ENCODE measurements at regions not wholly inside any gene's neighbourhood (a gene's known extent, or its start where the extent isn't known, plus 50 kb on each side); places are given as distances from the start of the nearest gene placed in this dataset.

DNA sequence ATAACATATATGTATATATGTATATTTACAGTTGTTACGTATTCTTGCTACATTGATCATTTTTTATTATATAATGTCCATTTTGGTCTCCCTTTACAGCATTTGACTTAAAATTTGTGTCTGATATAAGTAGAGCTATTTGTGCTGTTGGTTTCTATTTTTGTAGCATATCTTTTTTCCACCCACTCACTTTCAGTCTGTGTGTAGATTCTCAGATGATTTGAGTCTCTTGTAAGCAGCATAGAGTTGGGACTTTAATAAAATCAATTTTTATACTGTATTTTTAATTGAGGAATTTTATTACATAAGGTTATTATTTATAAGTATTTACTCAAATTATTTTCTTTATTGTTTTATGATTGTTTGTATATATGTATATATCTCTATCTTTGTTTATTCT, 1293.7 kb downstream of the TMEM121 start:
- DNase-seq = no peak

DNA sequence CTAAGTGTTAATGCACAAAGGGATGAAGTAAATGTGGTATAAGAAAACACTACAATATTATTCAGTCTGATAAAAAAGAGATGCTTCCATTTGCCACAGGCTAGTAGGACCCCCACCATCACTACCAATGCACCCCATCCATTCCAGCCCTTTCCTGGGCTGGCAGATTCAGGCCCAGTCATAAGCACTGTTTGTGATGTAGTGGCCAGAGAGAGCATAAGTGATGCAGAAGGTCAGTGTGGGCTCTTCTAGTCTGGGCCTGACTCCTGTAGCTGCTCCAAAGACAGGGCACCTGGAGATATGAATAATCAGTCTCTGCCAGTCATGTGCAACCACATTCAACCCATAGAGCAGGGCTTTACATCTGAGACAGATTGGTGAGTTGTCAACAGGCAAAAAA, 1294.7 kb downstream of the TMEM121 start:
- no peak for DNase-seq

DNA sequence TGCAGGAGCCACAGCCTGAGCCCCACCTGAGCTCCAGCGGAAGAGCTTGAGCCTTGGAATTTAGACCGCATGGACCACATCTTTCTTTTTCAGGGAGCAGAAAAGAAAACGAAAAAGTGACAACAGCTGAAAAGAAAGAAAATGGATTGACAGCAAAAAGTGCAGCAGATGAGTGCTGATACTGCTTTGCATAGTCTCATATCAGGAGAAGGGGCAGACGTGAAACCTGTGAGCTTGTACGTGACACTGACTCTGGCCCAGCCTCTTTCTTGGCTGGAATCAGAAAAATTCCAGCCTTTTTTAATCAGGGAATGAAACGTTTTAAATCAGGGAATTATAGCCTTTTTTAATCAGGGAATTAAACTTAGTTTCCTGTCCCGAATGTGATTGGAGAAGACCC, 1296.5 kb downstream of the TMEM121 start:
- no peak for DNase-seq

DNA sequence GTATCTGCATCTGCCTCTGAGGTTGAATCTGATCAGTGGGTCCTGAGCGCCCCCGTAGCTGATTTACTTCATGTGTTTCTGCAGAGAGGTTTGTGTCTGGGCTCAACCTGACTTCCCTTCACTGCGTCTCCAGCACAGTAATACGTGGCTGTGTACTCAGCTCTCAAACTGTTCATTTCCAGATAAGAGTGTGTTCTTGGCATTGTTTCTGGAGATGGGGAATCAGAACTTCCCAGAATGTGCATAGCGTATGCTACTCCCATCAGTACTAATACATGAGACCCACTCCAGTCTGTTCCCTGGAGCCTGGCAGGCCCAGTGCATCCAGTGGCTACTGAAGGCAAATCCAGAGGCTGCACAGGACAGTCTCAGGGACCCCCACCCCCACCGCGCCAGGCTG, 1297.2 kb downstream of the TMEM121 start:
- no peak for DNase-seq

DNA sequence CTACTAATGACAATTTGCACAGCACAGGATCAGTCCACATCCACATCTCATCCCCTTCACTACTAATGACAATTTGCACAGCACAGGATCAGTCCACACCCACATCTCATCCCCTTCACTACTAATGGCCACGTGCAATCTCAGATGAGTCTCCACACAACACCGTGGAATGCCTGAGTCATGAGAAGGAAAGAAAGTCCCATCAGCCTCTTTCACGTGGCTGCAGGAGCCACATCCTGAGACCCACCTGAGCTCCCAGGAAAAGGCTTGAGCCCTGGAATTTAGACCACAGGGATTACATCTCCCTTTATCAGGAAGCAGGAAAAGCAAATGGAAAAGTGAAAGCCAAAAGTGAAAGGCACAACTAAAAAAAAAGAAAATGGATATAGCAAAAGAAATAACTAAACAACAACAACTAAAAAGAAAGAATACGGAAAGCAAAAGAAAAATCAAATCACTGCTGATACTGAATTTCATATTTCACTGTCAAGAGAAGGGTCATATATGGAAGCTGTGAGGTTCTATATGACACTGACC, 1300.5 kb downstream of the TMEM121 start:
- DNase-seq = no peak

DNA sequence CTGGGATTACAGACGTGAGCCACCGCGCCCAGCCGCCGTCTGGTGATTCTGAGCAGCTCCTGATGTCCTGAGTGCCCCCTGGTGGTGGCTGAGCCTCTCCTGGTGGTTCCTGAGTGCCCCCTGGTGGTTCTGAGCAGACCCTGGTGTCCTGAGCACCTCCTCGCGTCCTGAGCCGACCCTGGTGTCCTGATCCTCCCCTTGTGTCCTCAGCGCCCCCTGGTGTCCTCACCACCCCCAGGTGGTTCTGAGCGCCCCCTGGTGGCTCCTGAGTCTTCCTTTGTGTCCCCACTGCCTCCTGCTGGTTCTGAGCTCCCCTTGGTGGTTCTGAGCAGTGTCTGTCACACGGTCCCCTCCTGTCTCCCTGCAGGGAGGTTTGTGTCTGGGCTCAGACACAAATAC, 1304.9 kb downstream of the TMEM121 start:
- DNase-seq = peak; percentile 34

DNA sequence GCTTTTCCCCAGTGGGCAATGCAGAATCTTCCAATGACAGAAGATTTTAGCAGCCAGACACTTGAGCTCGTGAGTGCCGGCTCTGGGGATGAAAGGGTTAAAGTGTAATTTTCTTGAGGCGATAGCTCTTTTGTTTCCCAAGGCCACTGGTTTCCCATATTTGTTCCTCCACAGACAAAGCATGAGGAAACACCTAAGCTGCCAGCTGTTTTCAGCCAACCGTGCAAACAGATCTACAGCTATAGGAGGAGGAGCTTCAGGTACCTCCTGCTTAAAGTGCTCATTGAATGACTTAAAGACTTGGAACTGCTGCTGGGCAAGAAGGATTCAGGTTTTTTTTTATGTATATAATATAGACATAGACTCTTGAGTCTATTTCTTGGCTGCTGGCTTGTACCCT, 1311.5 kb downstream of the TMEM121 start:
- DNase-seq = no peak

DNA sequence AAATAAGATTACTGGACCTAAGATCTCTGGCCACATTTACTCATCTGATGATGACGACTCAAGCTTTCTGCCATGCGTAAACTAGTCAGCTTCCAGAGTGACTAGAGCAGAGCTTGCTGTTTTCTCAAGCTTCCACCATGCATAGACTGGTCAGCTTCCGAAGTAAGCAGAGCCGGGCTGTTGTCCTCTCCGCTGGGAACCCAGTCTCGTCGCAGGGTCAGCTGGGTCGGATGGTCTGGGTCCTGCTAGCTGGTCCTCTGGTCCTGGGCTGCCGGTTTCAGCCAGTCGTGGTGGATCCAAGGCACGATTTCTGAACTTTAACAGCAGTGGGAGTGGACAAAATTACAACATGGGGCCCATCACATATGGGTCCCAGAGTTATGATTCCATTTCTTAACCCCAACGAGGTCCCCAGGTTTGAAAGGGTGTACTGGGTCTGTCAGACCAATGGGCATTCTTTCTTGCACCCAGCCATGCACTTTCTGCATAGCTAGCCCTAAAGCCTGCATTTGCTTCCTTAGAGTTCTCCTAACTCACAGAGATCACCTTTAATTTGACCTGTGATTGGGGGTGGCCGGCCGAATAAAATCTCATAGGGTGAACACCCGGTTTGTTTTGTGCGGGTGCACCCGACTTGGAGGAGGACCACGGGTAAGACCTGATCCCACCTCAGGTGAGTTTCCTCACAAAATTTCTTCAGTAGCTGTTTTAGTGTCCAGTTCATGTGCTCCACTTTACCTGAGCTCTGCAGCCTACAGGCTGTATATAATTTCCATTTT, 1312.8 kb downstream of the TMEM121 start:
- no peak for DNase-seq

DNA sequence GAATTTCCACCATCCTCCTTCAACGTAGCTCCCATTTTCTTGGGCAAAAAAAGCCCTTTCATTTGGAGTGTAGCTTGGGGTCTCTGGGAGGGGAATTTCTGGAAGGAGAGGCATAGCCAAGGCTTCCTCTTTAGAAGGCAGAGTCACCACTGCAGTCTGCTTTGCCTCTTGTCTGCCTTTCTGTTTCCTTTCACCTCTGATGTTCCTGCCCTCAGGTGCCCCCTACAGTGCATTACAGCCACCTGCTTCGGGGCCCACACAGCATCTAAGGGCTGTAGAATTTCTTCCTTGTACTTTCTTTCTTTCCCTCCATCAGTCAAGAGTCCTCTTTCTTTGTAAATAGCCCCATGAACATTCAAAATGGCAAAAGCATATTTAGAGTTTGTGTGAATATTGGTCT, 1313.9 kb downstream of the TMEM121 start:
- no peak for DNase-seq

DNA sequence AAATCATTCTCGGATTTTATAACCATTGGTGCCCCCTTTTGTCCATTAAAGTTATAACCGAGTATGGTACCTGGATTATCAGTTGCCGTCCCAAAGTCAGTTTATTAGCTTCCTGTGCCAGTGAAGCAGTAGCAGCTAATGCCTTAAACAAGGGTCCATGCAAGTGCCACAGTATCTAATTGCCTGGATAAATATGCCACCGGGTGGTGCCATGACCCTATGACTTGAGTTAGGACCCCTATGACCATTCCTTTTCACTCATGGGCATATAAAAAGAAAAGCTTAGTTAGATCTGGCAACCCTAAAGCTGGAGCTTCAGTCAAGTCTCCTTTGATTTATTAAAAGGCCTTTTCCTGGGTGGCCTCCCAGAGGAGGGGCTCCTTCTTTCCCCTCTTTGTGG, 1314.6 kb downstream of the TMEM121 start:
- no peak for DNase-seq

DNA sequence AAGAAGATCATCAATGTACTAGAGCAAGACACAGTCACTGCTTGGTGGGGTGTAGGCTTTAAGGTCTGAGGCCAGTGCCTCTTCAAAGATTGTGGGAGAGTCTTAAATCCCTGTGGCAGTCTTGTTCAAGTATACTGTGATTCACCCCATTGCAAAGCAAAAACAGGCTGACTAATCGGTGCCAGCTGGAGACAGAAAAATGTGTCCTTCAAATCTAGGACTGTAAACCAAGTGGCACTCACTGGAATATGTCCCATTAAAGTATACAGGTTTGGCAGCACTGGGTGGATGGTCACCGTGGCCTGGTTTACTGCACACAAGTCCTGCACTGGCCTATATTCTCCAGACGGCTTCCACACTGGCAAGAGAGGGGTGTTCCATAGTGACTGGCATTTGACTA, 1315.3 kb downstream of the TMEM121 start:
- DNase-seq = no peak

DNA sequence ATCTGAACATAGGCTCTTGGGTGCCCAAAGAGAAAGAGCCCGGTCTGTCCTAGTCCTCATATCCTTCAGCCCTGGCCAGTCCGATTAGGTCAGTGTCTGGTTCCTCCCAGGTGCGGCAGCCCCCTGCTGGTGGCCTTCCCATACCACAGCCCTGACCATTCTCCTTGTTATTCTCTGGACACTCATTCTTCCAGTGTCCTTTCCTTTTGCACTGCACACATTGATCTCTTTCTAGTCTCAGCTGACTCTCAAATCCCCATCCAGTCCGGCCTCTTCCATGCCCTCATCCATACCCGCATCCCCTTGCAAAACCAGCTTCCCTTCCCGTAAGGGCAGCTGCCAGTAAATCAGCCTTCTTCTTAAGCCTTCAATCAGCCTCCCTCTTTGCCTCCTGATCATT, 1316.3 kb downstream of the TMEM121 start:
- DNase-seq = no peak

DNA sequence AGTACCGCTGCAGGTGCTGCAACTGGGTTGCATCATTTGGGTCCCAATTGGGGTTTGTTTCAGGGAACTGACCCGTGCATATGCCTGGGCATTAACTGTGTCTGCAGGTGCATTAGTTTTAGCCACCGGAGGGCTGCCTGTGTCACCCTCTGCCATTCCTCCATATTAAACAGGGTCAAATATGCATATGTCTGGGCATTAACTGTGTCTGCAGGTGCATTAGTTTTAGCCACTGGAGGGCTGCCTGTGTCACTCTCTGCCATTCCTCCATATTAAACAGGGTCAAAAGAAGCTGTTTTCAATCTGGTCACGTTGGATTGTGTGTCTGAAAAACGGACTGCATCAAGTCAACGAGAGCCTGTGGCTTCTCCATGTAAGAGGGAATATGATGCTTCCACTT, 1317.0 kb downstream of the TMEM121 start:
- no peak for DNase-seq

DNA sequence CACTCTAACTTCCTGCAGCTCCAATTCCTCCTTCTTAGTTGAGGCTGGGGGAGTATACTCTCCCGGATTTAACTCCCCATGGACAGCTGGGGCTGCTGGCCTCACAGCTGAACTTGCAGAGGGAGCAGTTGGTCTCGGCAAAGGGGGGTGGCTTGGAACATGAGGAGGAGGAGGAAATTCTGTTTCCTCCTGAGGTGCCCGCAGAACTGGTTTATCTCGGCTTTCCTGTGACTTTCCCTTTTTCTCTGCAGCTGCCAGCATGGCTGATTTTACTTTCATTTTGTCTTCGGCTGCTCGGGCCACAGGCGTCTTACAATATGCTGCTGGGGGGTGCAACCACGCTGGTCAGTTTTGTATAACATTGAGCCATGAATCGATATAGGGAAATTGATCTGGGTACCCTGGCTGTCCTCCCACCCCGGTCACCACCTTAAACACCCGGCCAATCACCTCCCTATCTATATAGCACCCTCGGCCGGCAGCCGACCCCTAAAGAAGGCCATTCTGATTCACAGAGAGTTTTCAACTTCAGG, 1317.6 kb downstream of the TMEM121 start:
- DNase-seq = no peak

DNA sequence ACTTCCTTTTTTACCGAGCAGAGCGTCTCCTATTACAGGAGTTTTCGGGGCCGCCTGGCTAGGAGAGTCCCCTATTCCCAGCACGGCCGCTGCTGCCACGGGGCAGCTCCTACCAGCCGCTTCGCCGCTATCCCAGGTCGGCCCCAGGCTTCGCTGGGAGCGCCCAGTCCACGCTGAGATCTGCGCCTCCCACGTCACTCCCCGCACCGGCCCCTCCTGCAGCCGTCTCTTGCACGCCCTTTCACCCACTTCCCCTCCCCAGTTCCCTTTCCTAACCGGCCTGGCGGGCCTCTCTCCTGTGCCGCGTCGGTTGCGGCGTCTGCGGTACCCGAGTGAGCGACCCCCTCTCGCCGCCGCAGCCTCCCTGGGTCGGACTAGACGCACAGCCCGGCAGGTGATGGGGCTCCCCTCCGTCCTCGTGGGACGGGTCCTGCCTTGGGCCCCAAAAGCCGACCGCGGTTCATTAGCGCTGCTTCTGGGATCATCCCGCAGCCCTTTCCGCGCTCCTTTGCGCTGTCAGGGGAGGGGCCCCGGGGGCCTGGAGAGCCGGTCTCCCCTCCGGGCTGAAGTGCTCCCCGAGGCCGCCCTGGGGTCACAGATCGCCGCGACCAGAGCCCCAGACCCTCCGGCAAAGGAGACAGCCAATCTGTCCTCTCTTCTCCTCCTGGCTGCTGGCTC, 1318.4 kb downstream of the TMEM121 start:
- peak; percentile 47 for DNase-seq

DNA sequence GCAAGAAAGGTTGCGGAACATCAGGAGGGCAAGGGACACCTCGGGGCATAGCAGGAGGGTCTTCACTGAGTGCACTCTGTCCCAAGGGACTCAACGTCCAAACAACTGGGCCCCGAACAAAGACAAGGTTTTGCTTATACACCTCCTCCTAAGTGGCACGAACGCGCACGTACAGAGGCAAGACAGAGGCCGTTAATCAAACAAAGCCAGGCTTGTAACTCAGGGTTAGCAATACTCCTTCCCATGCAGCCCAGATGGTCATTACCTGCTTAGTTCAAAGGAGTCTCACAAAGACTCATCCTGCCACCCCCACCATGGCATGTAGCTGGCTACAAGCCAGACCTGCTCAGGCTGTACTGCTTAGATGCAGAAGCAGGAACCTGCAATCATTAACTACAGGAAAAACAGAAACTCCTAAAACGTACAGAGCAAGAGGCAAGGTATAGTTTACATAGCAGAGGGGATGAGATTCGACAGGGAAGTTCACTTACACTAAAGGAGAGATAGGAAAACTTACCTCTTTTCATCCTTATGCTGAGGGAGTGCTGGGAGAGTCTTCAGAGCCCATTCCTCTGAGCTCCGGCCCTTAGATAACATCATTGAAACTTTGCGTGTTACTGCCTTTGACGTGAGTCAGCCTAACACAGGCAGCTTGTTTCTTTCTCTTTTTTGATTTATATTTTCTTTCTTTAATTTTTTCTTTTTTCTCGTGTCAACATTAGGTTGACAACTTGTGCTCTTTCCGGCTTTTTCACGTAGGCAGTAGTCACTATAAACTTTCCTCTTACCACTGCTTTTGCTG, 1319.1 kb downstream of the TMEM121 start:
- DNase-seq = no peak

DNA sequence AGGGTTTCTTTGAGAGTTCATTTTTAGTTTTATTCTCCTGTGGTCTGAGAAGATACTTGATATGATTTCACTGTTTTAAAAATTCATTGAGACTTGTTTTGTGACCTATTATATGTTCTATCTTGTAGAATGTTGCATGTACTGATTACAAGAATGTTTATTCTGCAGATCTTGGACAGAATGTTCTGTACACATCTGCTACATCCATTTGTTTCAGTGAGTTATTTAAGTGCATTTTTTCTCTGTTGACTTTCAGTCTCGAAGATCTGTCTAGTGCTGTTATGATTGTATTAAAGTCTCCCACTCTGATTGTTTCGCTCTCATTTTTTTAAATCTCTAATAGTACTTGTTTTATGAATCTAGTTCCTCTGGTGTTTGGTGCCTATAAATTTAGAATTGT, 1319.8 kb downstream of the TMEM121 start:
- no peak for DNase-seq

DNA sequence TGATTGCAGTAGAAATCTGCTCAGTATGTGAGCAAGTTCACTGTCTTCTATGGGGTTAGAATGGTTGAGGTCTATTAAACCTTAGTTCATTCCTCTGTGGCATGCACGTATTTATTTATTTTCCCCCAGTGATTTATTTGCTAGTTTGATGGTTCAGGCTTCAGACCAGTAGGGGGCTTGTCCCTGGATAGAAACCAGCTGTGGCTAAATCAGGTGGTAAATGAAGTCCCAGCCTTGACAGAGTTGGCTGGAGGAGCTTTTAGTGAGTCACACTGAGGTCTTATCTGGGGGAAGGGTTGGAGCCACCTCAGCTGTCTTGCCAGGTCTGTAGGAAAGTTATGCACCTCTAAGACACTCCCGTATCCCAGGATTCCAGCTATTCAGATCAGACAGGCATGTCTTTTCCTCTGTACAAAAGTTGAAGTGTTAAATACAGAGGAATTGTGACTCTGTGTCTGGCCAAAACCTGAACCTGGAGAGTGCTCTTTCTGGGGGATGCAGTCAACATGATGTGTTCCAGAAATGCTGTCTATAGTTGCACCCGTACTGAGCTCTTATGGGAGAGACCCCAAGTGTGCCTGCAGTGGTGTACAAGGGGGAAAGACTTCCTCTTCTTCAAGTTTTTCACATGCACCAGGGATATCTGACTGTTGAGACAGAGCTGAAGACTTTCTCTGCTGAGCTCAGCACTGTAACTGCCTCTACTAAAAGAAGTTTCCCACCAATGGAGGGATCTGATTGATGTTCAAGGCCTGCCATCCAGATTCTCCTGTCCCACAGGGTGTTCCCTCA, 1322.1 kb downstream of the TMEM121 start:
- no peak for DNase-seq

DNA sequence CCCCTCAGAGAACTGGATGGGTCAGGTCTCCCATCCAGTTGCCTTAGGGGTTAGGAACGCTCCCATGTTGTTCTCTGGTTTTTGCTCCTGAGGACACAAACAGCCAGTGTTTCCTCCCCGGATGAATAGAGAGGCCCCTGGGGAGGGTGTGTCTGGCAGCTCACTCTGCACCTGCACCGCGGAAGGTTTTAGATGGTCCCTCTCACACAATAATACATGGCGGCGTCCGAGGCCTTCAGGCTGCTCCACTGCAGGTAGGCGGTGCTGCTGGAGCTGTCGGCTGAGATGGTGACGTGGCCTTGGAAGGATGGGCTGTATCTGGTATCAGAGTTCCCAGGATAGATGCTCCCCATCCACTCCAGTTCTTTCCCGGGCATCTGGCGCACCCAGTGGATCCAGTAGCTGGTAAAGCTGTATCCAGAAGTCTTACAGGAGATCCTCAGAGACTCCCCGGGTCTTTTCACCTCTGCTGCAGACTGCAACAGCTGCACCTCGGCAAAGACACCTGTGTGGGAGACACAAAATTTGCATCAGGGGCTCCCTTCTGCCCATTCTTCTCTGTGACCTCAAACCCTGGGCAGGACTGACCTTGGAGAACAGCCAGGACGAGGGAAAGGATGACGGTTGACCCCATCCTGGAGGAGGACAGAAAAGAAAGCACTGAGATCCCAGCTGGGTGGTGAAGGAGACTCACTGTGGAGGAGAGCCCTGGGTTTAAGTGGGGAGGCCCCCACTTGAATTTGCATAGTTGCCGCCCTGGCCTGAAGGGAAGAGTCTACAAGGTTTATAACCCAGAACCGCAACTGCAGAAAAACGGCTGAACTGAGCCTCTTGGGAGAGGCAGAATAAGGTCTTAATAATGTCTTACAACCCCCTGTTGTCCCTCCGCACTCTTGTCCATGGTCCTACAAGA, 1324.8 kb downstream of the TMEM121 start:
- no peak for DNase-seq

DNA sequence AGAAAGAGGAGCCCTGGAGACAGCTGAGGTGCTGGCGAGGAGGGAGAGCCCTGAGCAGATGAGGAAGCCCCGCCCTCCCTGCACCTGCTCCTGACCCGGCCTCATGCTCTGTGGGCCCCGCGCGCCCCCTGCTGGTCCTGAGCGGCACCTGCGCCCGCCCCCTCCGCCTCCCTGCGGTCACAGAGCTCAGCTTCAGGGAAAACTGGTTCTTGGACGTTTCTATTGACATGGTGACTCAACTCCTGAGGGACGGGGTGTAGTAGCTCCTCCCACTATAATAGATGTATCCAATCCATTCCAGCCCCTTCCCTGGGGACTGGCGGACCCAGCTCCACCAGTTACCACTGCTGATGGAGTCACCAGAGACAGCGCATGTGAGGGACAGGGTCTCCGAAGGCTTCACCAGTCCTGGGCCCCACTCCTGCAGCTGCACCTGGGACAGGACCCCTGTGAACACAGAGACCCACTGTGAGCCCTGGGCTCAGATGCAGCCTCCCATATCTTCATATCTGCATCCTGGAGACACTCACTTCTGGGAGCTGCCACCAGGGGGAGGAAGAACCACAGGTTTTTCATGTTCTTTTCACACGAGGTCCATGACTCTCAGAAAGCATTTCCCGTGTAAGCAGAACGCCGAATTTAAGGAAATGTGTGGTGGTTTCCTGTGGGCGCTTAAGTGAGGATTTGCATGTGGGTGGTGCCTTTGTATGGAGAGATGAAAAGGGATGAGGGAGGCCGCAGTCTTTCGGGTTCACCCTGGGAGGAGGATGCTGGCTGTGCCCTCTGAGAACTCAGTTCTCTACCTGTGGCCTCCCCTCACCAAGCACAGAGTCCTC, 1346.4 kb downstream of the TMEM121 start:
- peak; percentile 71 for DNase-seq

Measured in effector CD8-positive, alpha-beta T cell (primary cell).